Prostate gland (tissue), 2 donors: ENCODE measurements at regions not wholly inside any gene's neighbourhood (a gene's known extent, or its start where the extent isn't known, plus 50 kb on each side); places are given as distances from the start of the nearest gene placed in this dataset.

Source experiments
- DNase-seq: peaks from one replicate; pipeline ENCODE4 v3.0.0-alpha.2; 2019; ENCODE audit warnings: low spot score
- H3K27ac ChIP-seq, 2 donors: fragments of 200-600 bp; sonication (generic); 2 replicates each; pipeline ENCODE4 v1.5.1; 2017 to 2019
- H3K27me3 ChIP-seq: fragments of 200-600 bp; sonication (generic); replicated peaks from 2 replicates; pipeline ENCODE4 v1.5.1; 2019; ENCODE audit not compliant: insufficient read depth
- H3K36me3 ChIP-seq, 2 donors: fragments of 200-600 bp; sonication (generic); 1 replicate in 1 of 2; 2 replicates in 1 of 2; pipeline versions ENCODE4 v1.5.1 to v1.8.1; 2017 to 2019
- H3K4me1 ChIP-seq: fragments of 200-600 bp; sonication (generic); replicated peaks from 2 replicates; pipeline ENCODE4 v1.5.1; 2019
- H3K4me3 ChIP-seq, 2 donors: fragments of 200-600 bp; sonication (generic); 2 replicates each; pipeline ENCODE4 v1.5.1; 2017 to 2019
- H3K9me3 ChIP-seq: fragments of 200-600 bp; sonication (generic); 2 replicates; pipeline ENCODE4 v1.5.1; 2017
- CTCF ChIP-seq, 4 experiments: fragments of 200-600 bp in 2 of 4; fragments of 450-650 bp in 2 of 4; sonication (generic) in 2 of 4; IDR thresholded peaks; 1 replicate in 3 of 4; 2 replicates in 1 of 4; pipeline ENCODE4 v1.5.1; 2016 to 2019; ENCODE audit warnings: antibody characterized with exemption in 4 of 4, mild to moderate bottlenecking in 2 of 4, moderate library complexity in 2 of 4
- POLR2A ChIP-seq: fragments of 450-650 bp; IDR thresholded peaks from one replicate; pipeline ENCODE4 v1.6.1; 2016; ENCODE audit warnings: antibody characterized with exemption, mild to moderate bottlenecking
- POLR2AphosphoS5 ChIP-seq: sonication (generic); formaldehyde crosslinking; IDR thresholded peaks from one replicate; pipeline ENCODE4 v1.6.1; 2017; ENCODE audit warnings: antibody characterized with exemption
- WGBS: methylation state at CpG from one replicate; pipeline ENCODE4 v1.1.5; 2018; 5-methylcytosine and 5-hydroxymethylcytosine counted together
- intact Hi-C: fragments of 100-400 bp; cut with DNase I; formaldehyde crosslinking; loops from one replicate; pipeline ENCODE4 v1.14.2; 2022

GRCh38 chr5:67510204-67510603 lies 313.6 kb upstream of the CD180 start:
- Histone ChIP-seq H3K4me3 (no peak overlapping the region), H3K27me3 (no peaks in the 10 kb centered on the region), H3K9me3 (no peaks in the 10 kb centered on the region), H3K4me1 (no peaks in the 10 kb centered on the region), H3K36me3 (no peaks in the 10 kb centered on the region), H3K27ac (no peak overlapping the region)
- intact Hi-C loops, result no loop called here
- TF ChIP-seq CTCF (IDR thresholded peaks at IDR 0.05), result no peak
- TF ChIP-seq POLR2A, result no peak
- no peak for TF ChIP-seq POLR2AphosphoS5
- DNase-seq, result no peak

- no peaks in the 10 kb centered on the region for H3K27me3 ChIP-seq
- H3K4me3 ChIP-seq, result no peak overlapping the region
- no peaks in the 10 kb centered on the region for H3K36me3 ChIP-seq
- no peaks in the 10 kb centered on the region for H3K9me3 ChIP-seq
- no peak for DNase-seq
- no peak overlapping the region for H3K27ac ChIP-seq
- no peaks in the 10 kb centered on the region for H3K4me1 ChIP-seq
- 82% methylated on average over 5 of the region's 5 CpGs for WGBS
- no peak for TF ChIP-seq POLR2AphosphoS5
- TF ChIP-seq POLR2A, result no peak
- no peak for TF ChIP-seq CTCF (IDR thresholded peaks at IDR 0.05)
- intact Hi-C loops, result no loop called here
Measured at GRCh38 chr5:67509402-67510186, 313.0 kb upstream of the CD180 start.

GRCh38 chr5:67506241-67506640 lies 309.6 kb upstream of the CD180 start:
- WGBS, result 73% methylated on average over 2 of the region's 2 CpGs
- Histone ChIP-seq H3K4me3 (no peak overlapping the region), H3K9me3 (no peaks in the 10 kb centered on the region), H3K27ac (no peak overlapping the region), H3K4me1 (no peaks in the 10 kb centered on the region), H3K27me3 (no peaks in the 10 kb centered on the region), H3K36me3 (no peaks in the 10 kb centered on the region)
- DNase-seq, result no peak
- intact Hi-C loops, result no loop called here
- TF ChIP-seq POLR2A (no peak), CTCF (IDR thresholded peaks at IDR 0.05) (no peak), POLR2AphosphoS5 (no peak)

- TF ChIP-seq POLR2AphosphoS5 (no peak), CTCF (IDR thresholded peaks at IDR 0.05) (no peak), POLR2A (no peak)
- no peaks in the 10 kb centered on the region for H3K27me3 ChIP-seq
- DNase-seq, result no peak
- H3K4me3 ChIP-seq, result no peak overlapping the region
- H3K27ac ChIP-seq, result no peak overlapping the region
- no peaks in the 10 kb centered on the region for H3K4me1 ChIP-seq
- no peaks in the 10 kb centered on the region for H3K36me3 ChIP-seq
- intact Hi-C loops, result no loop called here
- H3K9me3 ChIP-seq, result no peaks in the 10 kb centered on the region
- WGBS, result 100% methylated on average over 1 of the region's 1 CpG
Measured at GRCh38 chr5:67502951-67503350, 306.4 kb upstream of the CD180 start.

- intact Hi-C loops, result loop anchor here (10.0 kb wide), 1 partner anchor 199 kb away; no protein-coding TSS in a partner anchor
- H3K27me3 ChIP-seq, result no peaks in the 10 kb centered on the region
- H3K4me1 ChIP-seq, result no peaks in the 10 kb centered on the region
- DNase-seq, result no peak
- WGBS, result 100% methylated on average over 1 of the region's 1 CpG
- H3K4me3 ChIP-seq, result no peak overlapping the region
- TF ChIP-seq POLR2A (no peak), POLR2AphosphoS5 (no peak), CTCF (IDR thresholded peaks at IDR 0.05) (no peak)
- H3K9me3 ChIP-seq, result no peaks in the 10 kb centered on the region
- no peak overlapping the region for H3K27ac ChIP-seq
- no peaks in the 10 kb centered on the region for H3K36me3 ChIP-seq
Measured at GRCh38 chr5:67496051-67496450, 299.5 kb upstream of the CD180 start.
